ENCODE measurements at regions not wholly inside any gene's neighbourhood (a gene's known extent, or its start where the extent isn't known, plus 50 kb on each side); places are given as distances from the start of the nearest gene placed in this dataset.
"Not testable (repeated sequence)": the region's sequence is repeated elsewhere in the genome, so short reads cannot be mapped to it uniquely, and the experiment has no call there.

DNA sequence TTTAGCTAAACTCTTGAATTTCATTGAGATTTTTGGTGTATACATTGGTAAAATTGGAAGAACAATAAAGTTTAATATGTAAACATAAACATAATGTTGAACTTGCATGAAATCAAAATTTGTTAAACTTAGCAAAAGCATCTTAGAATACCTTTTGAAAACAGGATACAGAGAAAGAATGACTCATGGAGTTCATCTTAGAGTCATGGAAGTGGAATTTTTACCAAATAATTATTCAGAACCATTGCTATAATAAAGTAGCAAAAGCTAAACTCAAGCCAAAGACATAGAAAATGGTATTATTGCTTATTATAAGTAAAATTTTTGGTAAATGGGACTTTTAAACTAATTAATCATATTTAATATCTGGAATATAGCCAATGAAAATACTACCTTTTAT is 841.6 kb upstream of the SLC39A10 start:
- TF ChIP-seq, protein P1, sequence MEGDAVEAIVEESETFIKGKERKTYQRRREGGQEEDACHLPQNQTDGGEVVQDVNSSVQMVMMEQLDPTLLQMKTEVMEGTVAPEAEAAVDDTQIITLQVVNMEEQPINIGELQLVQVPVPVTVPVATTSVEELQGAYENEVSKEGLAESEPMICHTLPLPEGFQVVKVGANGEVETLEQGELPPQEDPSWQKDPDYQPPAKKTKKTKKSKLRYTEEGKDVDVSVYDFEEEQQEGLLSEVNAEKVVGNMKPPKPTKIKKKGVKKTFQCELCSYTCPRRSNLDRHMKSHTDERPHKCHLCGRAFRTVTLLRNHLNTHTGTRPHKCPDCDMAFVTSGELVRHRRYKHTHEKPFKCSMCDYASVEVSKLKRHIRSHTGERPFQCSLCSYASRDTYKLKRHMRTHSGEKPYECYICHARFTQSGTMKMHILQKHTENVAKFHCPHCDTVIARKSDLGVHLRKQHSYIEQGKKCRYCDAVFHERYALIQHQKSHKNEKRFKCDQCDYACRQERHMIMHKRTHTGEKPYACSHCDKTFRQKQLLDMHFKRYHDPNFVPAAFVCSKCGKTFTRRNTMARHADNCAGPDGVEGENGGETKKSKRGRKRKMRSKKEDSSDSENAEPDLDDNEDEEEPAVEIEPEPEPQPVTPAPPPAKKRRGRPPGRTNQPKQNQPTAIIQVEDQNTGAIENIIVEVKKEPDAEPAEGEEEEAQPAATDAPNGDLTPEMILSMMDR (IDR thresholded peaks at IDR 0.05; ENCODE audit: insufficient read depth, low read length): no peak
- H3K4me3 ChIP-seq (ENCODE audit: low read depth, low read length): no peak overlapping the region
- DNase-seq (ENCODE audit: low read depth): no peak

DNA sequence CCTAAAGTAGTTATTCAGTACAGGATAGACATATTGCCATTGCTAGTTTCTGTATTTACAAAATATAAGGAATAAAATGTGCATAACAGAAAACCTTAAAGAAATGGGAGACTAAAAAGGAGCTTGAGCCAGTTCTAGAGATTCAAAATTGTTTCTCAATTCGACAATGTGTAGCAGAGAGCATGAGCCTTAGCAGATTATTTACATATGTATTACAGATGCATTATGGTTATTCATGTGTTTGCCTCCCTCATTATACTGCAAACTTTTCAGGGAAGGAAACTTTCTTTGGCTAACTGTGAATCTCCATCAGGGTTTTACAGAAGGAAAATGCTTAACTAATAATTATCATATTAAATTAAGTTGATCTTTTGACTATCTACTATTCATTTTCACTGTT is 854.4 kb upstream of the SLC39A10 start:
- H3K4me3 ChIP-seq (ENCODE audit: low read depth, low read length): no peak overlapping the region
- DNase-seq (ENCODE audit: low read depth): no peak
- TF ChIP-seq, protein P1 (IDR thresholded peaks at IDR 0.05; ENCODE audit: insufficient read depth, low read length): no peak

DNA sequence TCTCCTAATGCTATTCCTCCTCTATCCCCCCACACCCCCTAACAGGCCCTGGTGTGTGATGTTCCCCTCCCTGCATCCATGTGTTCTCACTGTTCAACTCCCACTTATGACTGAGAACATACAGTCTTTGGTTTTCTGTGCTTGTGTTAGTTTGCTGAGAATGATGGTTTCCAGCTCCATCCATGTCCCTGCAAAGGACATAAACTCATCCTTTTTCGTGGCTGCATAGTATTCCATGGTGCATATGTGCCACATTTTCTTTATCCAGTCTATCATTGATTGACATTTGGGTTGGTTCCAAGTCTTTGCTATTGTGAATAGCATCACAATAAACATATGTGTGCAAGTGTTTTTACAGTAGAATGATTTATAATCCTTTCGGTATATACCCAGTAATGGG is 870.0 kb upstream of the SLC39A10 start:
- H3K4me3 ChIP-seq (ENCODE audit: low read depth, low read length); DNase-seq (ENCODE audit: low read depth): not testable (repeated sequence)

DNA sequence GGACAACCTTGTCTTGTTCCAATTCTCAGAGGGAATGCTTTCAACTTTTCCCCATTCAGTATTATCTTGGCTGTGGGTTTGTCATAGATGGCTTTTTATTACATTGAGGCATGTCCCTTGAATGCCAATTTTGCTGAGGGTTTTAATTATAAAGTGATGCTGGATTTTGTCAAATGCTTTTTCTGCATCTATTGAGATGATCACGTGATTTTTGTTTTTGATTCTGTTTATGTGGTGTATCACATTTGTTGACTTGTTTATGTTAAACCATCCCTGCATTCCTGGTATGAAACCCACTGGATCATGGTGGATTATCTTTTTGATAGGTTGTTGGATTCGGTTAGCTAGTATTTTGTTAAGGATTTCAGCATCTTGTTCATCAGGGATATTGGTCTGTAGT is 885.6 kb upstream of the SLC39A10 start:
- not testable (repeated sequence) for DNase-seq (ENCODE audit: low read depth); H3K4me3 ChIP-seq (ENCODE audit: low read depth, low read length)

DNA sequence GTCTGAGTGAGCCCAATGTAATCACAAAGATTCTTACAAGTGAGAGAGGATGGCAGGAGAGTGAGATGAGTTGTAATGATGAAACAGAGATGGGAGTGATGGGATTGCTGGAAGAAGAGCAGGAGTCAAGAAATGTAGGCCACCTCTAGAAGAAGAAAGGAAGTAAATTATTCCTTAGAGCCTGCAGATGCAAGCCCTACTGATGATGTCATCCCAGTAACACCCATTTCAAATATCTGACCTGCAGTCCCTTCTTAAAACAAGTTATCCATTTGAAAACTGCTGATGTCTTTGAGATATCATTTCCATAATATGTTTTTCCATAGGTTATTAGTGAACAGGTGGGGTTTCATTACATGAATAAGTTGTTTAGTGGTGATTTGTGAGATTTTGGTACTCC is 888.0 kb upstream of the SLC39A10 start:
- no peak for DNase-seq (ENCODE audit: low read depth)
- no peak overlapping the region for H3K4me3 ChIP-seq (ENCODE audit: low read depth, low read length)
- TF ChIP-seq, protein P1 (IDR thresholded peaks at IDR 0.05; ENCODE audit: insufficient read depth, low read length): no peak

DNA sequence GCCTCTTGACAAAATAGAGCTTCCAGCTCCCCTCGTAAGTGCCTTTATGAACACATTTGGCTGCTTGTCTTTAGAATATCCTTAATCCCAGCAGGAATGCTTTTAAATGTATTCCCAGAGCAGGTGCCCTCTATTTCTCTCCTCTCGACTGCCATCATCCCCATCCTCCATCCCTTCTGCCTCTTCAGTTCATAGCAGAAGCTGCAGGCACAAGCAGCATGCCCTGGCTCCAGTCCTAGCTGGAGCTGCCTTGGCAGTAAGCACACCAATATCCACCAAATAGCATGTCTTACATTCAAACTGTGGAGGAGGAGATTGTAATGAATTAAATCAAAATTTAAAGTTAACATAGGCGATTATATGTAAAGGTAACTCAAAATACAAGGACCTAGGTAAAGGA is 891.3 kb upstream of the SLC39A10 start:
- no peak for DNase-seq (ENCODE audit: low read depth)
- TF ChIP-seq, protein P1 (IDR thresholded peaks at IDR 0.05; ENCODE audit: insufficient read depth, low read length): no peak
- no peak overlapping the region for H3K4me3 ChIP-seq (ENCODE audit: low read depth, low read length)

DNA sequence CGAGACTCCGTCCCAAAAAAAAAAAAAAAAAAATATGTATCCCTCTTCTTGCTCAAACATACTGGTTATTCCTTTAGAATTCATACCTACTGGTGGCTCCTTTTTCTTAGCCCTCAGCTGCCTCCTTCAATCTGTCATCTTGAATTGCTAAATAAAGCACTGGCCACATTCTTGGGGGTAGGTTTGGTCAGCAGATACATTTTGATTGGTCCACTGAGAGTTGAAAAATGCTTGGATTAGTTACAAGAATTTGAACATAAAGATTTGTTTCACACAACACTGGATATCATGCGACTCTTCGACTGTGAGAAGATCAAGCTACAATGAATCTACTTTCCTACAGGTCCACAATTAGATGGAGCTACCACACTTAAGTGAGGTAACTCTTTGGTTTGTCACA is 906.1 kb upstream of the SLC39A10 start:
- no peak overlapping the region for H3K4me3 ChIP-seq (ENCODE audit: low read depth, low read length)
- TF ChIP-seq, protein P1 (IDR thresholded peaks at IDR 0.05; ENCODE audit: insufficient read depth, low read length): no peak
- DNase-seq (ENCODE audit: low read depth): no peak

DNA sequence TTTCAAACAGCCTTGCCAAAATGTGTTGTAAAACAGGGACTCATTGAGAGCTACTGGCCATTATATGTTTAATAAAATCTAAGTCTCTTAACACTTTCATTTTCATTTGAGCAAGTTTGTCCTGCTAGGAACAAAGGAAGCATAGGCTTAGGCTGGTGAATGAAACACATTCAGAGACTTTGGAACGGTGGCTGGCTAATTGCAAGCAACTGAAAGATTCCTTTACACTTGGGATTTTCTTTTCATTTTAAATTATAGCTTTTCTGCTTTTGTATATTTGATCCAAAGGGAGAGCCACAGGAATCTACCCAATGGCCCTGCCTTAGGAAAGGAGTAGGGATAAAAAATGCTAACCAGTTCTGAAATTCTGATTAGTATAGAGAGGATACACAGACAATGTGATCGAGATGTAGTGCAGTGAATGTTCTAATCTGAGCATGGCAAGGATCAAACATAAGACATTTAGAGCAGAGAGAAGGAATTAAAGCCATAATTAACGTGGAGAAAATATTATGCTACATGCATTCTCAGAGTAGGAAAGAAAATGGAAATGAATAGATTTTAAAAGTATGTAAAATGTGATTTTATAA is 911.4 kb upstream of the SLC39A10 start:
- no peak for DNase-seq (ENCODE audit: low read depth)
- no peak overlapping the region for H3K4me3 ChIP-seq (ENCODE audit: low read depth, low read length)
- TF ChIP-seq, protein P1 (IDR thresholded peaks at IDR 0.05; ENCODE audit: insufficient read depth, low read length): no peak

Data from fibroblast of the aortic adventitia (primary cell).